ENCODE measurements at regions not wholly inside any gene's neighbourhood (a gene's known extent, or its start where the extent isn't known, plus 50 kb on each side); places are given as distances from the start of the nearest gene placed in this dataset.
"Not testable (repeated sequence)": the region's sequence is repeated elsewhere in the genome, so short reads cannot be mapped to it uniquely, and the experiment has no call there.

DNA sequence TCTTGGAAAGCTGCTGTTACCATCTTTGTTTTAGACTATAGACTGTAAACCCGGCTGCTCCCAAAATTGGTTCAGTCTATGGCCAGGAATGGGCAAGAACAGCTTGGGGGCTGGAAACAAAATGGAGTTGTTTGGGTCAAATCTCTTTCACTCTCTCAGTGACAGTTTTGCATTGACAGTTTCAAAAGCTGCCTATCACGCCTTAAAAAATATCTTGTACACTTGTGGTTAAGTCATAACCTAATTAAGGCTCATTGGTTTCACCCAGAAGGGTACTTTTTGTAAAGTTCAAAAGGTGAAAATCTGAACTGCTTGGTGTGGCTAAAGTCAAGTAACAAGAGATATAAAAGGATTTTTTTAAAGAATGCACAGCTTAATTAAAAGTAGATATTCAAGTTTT is 76.1 kb upstream of the PRL start:
- TF ChIP-seq CTCF (IDR thresholded peaks at IDR 0.05; ENCODE audit: insufficient read depth, low read depth, low read length): no peak
- H3K4me3 ChIP-seq (ENCODE audit: low read depth, low read length): no peak overlapping the region
- DNase-seq (ENCODE audit: low read depth): no peak

DNA sequence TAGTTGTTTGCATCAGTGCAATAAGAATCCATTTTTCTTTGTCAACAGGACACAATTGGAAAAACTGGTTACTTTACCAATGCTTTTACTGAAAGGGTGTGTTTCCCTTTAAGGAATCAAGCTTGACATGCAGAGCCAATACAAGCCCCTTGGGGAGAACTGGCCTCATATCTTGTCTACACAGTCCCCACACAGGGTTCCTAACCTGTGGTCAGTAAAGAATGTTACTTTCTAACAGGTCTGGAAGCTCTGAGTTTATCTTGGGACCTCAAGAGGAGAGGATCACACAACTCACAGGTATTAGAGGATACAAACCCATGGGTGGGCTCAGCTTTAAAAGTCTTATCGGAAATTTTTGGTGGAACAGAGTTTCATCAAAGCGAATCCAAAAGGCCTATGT is 78.1 kb upstream of the PRL start:
- not testable (repeated sequence) for H3K4me3 ChIP-seq (ENCODE audit: low read depth, low read length); DNase-seq (ENCODE audit: low read depth)

- H3K4me3 ChIP-seq (ENCODE audit: low read depth, low read length); DNase-seq (ENCODE audit: low read depth): not testable (repeated sequence)
These were observed 79.5 kb upstream of the PRL start for GRCh38 chr6:22376293-22376692.

DNA sequence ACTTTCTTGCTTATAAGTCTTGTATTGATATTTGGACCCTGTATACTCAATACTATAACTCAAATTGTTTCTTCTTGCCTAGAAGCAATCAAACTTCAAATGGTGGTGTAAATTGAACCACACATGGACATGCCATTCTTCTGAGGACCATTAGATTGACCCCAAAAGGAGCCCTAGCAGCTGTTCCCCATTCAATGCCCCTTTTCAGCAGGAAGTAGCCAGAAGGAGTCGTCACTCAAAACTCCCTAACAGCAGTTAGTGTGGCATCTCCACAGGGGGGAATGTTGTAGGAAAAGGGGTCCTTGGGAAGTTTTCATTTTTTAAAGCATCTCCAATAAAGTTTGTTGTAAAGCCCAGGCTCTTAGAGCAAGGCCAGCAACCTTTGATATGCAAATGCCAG is 81.7 kb upstream of the PRL start:
- not testable (repeated sequence) for DNase-seq (ENCODE audit: low read depth)

GRCh38 chr6:22380236-22380635 is 83.4 kb upstream of the PRL start:
- DNase-seq (ENCODE audit: low read depth): no peak
- no peak overlapping the region for H3K4me3 ChIP-seq (ENCODE audit: low read depth, low read length)
- TF ChIP-seq CTCF (IDR thresholded peaks at IDR 0.05; ENCODE audit: insufficient read depth, low read depth, low read length): no peak

More for the DNA sequence above, 81.7 kb upstream of the PRL start:
- not testable (repeated sequence) for H3K4me3 ChIP-seq (ENCODE audit: low read depth, low read length)

- TF ChIP-seq CTCF (IDR thresholded peaks at IDR 0.05; ENCODE audit: insufficient read depth, low read depth, low read length): no peak
- no peak for DNase-seq (ENCODE audit: low read depth)
- no peak overlapping the region for H3K4me3 ChIP-seq (ENCODE audit: low read depth, low read length)
These were observed 85.2 kb upstream of the PRL start for GRCh38 chr6:22381845-22382544.

DNA sequence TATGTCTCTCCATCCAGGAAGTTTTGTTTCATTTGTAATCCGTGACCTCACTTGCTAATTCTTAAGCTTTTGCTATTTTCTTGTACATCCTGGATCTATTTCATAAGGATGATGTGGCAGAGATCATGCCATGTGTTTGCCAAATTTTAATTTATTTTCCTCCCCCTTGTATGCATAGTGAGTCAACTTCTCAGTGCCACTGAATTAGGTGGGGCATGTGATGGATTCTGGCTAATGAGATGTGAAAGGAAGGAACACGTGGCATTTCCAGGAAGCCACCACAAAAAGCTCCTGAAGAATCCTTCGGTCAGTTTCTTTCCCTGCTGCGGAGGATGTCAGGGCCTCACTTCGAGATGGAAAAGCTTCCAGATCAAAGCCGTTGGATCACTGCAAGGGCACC is 86.2 kb upstream of the PRL start:
- no peak for TF ChIP-seq CTCF (IDR thresholded peaks at IDR 0.05; ENCODE audit: insufficient read depth, low read depth, low read length)

DNA sequence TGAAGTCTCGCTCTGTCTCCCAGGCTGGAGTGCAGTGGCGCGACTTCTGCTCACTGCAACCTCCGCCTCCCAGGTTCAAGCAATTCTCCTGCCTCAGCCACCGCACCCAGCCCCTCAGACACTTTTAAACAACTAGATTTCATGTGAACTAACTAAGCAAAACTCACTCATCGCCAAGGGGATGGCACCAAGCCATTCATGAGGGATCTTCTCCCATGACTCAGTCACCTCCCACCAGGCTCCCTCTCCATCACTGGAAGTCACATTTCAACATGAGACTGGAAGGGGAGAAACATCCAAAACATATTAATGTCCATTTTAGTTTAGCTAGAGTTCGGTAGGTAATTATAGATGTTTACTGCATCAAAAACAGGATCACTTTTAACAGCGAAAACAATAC is 95.9 kb upstream of the PRL start:
- no peak for TF ChIP-seq CTCF (IDR thresholded peaks at IDR 0.05; ENCODE audit: insufficient read depth, low read depth, low read length)
- no peak overlapping the region for H3K4me3 ChIP-seq (ENCODE audit: low read depth, low read length)
- no peak for DNase-seq (ENCODE audit: low read depth)

More for the DNA sequence above, 86.2 kb upstream of the PRL start:
- DNase-seq (ENCODE audit: low read depth): no peak
- H3K4me3 ChIP-seq (ENCODE audit: low read depth, low read length): no peak overlapping the region

All from fibroblast of villous mesenchyme (primary cell).